Left colon (tissue), 2 donors: ENCODE measurements at regions not wholly inside any gene's neighbourhood (a gene's known extent, or its start where the extent isn't known, plus 50 kb on each side); places are given as distances from the start of the nearest gene placed in this dataset.

Source experiments
- ATAC-seq: fragments of 200-7000 bp; cut with Tn5 transposase; one replicate; pipeline ENCODE4 v1.9.1; 2020; ENCODE audit warnings: mild to moderate bottlenecking, moderate library complexity
- DNase-seq, 2 donors: peaks; one replicate each; pipeline ENCODE4 v3.0.0-alpha.2; 2020
- intact Hi-C, 2 donors: fragments of 100-400 bp; cut with DNase I in 1 of 2; cut with micrococcal nuclease in 1 of 2; formaldehyde crosslinking; loops; one replicate each; pipeline versions ENCODE4 v1.11.2 to v1.14.0; 2022; cut with DNase I, micrococcal nuclease
- donor health status: DM: no; HTN: no; CAD: no.
- donor health status: DM: yes; HTN: yes; CAD: no.

DNA sequence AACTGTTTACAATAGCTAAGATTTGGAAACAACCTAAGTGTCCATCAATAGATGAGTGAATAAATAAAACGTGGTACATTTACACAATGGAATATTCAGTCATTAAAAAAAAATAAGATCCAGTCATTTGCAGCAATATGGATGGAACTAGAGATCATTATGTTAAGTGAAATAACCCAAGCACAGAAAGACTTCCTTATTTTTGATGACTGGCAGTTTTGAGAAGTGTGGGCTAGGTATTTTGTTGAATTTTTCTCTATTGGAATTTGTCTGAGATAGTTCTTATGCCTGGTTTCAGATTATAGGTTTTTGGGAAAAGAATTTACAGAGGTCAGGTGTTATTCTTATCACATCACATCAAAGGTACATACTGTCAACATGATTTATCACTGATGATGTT lies 293.8 kb upstream of the ARSJ start:
- DNase-seq (no peak), ATAC-seq (no peak)
- intact Hi-C loops, result no loop called here

DNA sequence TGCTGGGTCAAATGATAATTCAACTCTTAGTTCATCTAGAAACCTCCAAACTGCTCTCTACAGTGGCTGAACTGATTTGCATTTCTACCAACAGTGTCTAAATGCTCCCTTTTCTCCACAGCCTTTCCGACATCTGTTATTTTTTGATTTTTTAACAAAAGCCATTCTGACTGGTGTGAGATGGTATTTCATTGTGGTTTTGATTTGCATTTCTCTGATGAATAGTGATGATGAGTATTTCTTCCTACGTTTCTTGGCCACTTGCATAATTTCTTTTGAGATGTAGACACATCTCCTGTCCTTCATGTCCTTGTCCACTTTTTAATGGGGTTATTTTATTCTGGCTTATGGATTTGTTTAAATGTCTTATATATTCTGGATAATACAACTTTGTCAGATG lies 298.2 kb upstream of the ARSJ start:
- DNase-seq, result no peak
- no peak for ATAC-seq
- intact Hi-C loops, result no loop called here

DNA sequence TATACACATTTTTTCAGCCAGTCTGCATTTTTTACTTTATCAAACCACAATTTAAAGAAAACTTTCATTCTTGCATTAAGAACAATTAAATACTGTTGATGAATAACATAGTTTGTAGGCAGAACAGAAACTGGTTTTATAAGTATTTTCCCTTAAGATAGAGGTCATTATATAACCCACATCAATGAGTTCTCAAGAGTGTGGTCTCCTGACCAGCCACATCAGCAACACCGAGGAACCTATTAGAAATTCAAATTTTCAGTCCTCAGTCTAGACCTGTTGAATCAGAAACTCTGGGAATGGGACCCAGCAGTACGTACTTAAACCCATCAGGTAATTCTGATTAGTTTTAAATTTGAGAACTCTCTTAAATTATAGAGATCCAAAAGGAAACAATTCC lies 299.6 kb upstream of the ARSJ start:
- intact Hi-C loops, result no loop called here
- ATAC-seq, result no peak
- DNase-seq, result no peak

DNA sequence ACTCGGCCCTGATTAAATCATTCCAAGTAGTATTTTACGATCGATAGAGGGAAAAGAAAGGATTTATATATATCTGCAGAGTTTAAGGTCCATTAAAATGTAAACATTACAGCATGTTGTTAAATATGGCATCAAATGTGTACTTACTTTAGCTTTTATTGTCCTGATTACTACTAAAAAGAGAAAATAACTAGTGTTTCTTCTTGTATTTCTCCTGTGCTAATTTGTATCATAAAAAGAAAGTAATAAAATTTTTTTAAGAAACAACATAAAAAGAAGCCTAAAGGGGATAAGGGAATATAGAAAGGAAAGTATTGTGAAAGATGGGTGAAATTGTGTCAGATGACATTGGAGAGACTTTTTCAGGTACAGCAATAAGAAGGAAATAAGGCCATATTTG lies 300.3 kb upstream of the ARSJ start:
- intact Hi-C loops, result no loop called here
- DNase-seq, result no peak
- ATAC-seq, result peak; percentile 54

DNA sequence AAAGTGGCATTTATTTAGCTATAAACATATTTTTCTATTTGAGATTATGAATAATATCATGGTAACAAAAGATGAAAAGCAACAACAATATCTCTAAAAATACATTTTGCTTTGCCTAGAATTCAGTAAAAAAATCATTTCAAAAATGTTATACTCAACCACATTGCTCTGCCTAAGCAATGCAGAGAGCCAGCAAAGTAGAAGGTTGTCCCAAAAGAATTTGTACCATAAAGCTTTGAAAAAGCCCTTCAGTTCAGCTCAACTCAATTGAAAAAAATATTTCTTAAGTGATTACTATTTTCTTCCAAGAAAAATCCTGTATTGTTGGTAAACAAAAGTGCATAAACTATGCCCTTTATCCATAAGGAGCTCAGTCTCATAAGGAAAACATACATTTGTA lies 301.2 kb upstream of the ARSJ start:
- intact Hi-C loops, result no loop called here
- no peak for ATAC-seq
- DNase-seq, result no peak

DNA sequence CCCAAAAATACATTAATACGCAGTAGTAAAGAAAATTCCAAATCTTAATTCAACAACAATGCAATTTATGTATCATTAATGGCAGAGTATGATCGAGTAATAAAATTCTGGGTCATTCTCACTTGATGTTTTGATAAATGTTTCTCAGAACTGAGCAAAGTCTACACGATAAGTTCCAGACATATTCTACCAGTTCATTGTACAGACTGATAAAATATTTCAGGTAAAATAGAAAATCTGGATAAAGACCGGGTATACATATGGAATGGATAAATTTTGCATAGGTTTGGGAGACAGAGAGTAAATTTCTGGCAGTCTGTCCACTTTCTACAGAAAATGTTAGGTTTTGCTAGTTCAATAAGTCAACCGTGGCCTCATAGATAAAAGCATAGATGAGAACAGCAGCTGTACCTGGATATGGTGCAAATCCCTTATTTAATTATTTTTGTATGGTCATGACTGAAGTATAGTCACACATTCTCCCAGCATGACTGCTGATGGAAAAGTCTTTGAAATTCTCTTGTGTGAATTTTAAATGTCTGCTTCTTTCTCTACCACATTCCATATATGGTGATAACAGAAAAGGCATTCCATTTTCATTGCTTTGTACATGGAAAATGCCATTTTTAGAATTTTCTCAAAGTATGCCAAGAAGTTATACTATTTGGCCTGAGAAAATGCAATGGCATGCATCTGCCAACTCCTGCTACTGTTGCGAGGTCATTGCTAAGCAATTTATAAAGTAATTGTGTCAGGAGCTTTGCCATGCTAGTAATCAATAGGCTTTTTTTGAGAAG lies 301.9 kb upstream of the ARSJ start:
- ATAC-seq (no peak), DNase-seq (no peak)
- intact Hi-C loops, result no loop called here

DNA sequence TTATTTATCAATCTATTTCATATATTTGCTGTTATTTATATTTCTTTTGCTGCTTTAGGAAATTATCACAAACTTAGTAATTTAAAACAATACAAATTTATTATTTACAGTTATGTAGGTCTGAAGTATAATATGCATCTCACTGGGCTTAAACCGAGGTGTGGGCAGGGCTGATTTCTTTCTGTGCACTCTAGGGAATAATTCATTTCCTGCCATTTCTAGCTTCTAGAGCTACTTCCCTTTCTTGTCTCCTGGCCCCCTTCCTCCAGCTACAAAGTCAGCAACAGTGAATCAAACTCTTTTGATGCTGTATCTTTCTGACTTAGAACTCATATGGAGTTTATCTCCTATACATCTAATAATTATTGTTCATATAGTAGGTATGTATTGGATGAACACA lies 303.5 kb upstream of the ARSJ start:
- intact Hi-C loops, result no loop called here
- ATAC-seq, result no peak

DNA sequence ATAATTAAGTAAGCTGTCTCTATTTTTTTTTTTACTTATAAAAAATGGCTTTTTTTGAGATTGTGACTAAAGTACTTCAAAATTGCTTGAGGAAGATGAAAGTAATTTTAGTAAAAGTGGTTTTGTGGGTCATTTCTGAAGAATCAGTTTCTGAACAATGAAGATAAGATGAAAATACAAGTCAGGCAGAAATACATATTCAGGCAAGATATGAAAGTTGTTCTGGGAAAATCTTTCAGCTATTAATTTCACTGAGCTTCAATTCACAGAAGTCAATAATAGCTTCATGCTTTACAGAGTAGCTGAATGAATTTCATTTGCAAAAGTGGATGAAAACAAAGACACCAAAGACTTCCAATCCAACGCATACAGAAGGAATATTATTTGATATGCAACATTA lies 305.2 kb upstream of the ARSJ start:
- DNase-seq, result no peak
- no peak for ATAC-seq
- intact Hi-C loops, result no loop called here

More for the DNA sequence above, 303.5 kb upstream of the ARSJ start:
- no peak for DNase-seq

DNA sequence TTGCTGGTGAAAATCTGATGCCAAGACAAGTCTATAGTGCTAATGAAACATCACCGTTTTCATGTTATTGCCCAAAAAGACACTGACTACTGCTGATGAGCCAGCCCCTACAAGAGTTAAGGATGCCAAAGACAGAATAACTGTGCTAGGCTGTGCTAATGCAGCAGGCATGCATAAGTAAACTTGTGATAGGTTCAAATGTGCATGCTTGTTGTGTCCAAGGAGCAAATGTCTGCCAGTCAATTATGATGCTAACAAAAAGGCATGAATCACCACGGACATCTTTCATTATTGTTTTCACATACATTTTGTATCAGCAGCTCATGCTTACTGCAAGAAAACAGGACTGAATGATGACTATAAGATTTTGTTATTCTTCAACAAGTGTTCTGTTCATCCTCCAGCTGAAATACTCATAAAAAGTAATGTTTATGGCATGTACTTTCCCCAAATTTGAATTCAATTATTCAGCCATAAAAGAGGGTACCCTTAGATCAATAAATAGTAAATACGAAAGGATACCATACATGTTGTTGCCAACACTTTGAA lies 306.9 kb upstream of the ARSJ start:
- intact Hi-C loops, result no loop called here
- no peak for DNase-seq
- no peak for ATAC-seq

DNA sequence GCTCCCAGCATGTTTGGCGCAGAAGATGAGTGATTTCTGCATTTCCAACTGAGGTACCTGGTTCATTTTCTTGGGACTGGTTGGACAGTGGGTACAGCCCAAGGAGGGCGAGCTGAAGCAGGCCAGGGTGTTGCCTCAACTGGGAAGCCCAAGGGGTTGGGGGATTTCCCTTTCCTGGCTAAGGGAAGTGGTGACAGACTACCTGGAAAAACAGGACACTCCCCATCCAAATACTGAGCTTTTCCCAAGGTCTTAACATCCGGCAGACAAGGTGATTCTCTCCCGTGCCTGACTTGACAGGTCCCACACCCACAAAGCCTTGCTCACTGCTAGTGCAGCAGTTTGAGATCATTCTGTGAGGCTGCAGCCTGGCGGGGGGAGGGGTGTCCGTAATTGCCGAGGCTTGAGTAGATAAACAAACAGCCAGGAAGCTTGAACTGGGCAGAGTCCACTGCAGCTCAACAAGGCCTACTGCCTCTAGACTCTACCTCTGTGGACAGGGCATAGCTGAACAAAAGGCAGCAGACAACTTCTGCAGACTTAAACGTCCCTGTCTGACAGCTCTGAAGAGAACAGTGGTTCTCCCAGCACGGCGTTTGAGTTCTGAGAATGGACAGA lies 307.7 kb upstream of the ARSJ start:
- peak; percentile 97 for ATAC-seq
- intact Hi-C loops, result no loop called here
- DNase-seq, result peak; percentile 70 to 74

DNA sequence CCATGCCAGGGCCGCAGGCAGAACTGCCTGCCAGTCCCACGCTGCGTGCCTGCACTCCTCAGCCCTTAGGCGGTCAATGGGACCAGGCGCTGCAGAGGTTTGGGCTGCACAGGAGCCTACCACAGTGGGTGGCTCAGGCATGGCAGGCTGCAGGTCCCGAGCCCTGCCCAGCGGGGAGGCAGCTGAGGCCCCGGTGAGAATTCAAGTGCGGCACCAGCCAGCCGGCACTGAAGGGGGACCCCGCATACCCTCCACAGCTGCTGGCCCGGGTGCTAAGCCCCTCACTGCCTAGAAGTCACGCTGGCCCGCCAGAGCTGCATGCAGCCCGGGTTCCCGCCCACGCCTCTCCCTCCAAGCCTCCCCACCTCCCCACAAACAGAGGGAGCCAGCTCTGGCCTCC lies 302.5 kb upstream of the UGT8 start:
- intact Hi-C loops, result no loop called here
- no peak for ATAC-seq
- DNase-seq, result no peak

DNA sequence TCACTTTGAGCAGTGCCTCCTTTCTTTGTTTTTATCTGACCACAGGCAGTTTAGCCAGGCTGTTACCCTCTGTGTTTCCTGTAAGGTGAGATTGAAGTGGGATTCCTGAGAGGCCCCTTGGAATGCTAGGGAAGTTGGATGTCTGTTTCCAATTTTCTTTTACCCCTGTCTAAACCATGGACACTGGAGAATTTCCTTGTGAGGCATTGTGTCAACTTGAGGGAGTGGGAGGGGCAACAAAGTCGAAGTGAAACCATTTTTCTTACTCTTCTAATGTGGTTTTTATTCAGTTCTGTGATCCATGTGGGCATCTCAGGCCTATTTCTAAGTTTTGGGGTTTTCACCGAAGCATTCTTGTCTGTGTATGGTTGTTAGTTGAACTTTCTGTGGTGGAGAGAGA lies 296.1 kb upstream of the UGT8 start:
- intact Hi-C loops, result no loop called here
- DNase-seq (no peak), ATAC-seq (no peak)

DNA sequence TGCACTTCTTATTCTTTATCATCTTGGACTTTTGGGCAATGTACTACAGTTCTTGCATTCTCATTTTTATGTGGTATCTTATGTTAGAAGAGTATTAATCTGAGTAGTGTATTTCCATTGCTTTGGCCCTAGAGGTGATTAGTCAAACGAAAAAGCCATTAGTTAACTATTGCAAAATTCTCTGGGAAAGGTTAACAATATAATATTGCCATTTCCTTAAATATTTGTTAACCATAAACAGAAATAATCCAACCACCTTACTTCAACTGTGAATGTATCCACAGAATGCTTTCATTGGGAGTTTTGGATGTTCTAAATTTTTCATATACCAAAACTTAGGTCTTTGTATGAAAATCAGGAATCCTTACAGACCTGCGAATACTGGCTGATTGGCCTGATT lies 294.6 kb upstream of the UGT8 start:
- intact Hi-C loops, result no loop called here
- DNase-seq, result no peak

DNA sequence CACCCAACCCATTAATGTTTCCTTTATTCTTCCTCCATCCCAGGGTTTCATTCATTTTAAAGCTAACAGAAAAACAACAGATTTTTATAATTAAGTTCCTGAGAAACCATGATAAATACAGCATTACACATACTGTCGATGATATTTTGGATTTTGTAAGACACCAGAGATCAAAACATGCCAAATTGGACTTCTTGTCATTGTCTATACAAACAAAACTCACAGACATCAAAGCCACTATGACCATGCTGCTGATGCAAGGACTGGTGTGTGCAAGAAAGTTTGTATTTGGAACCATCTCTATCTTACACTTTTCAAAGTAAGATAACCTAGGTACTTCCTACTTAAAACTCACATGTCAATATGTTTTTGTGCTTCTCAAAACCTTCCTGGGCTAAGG lies 294.0 kb upstream of the UGT8 start:
- DNase-seq, result no peak
- ATAC-seq, result no peak

More for the DNA sequence above, 294.6 kb upstream of the UGT8 start:
- no peak for ATAC-seq

DNA sequence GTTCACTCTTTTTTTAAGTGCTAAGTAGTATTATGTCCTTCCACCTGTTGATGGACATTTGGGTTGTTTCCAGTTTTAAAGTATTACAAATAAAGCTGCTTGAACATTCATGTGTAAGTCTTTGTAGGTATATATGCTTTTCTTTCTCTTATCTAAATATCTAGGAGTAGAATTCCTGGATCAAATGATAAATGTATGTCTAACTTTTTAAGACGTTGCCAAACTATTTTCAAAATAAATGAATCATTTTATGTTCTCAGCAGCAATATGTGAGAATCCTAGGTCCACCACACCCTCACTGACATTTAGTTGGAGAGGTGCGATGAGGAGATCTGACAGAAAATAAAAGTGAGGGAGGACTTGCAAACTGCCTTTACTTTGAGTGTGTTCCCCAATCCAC lies 291.7 kb upstream of the UGT8 start:
- DNase-seq (no peak), ATAC-seq (no peak)
- intact Hi-C loops, result no loop called here

More for the DNA sequence above, 294.0 kb upstream of the UGT8 start:
- intact Hi-C loops, result no loop called here

DNA sequence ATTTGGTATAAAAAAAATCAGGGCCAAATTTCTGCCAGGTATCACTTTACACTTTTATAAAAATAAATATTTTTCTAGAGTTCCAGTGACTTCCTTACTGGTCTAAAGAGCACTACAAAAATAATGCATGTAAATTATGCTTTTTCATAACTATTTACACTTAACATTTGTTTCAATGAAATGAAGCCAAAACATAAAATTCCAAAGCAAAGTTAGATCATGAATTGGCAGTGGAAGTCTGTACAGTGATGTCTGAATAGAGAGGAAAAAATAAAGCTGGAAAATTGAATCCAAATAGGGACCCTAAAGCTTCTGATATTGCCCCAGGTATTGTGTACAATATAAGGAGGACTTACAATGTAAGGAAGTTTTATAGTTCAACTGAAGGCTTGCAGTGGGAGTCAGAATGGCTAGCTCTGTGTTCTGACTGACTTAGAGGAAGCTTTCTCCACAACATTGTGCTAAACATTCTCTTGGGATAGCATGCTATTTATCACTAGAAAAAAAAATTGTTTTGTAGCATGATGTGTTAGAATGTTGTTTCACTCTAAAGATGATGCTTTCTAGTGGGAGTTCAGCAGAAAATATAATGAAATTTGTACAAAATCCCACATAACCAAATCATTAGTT lies 288.2 kb upstream of the UGT8 start:
- intact Hi-C loops, result no loop called here
- ATAC-seq, result no peak
- DNase-seq, result no peak

DNA sequence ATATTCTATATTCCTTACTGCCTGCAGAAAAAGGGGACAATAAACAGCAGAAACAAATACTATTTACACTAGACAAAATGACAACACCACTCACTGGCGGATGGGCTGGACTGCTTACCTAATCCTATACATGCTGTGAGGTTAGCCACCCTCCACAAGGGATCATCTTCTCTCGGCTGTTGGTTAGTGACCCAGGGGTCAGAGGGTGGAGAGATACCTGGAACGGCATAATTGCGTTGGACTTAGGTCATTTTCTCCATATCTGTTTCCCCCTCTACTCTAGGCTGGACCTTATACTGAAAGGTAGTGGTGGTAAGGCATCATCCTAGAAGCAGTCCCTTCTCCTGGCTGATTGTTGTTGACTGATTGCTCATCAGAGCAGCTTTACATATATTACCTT lies 286.8 kb upstream of the UGT8 start:
- no peak for DNase-seq
- intact Hi-C loops, result no loop called here
- ATAC-seq, result no peak

DNA sequence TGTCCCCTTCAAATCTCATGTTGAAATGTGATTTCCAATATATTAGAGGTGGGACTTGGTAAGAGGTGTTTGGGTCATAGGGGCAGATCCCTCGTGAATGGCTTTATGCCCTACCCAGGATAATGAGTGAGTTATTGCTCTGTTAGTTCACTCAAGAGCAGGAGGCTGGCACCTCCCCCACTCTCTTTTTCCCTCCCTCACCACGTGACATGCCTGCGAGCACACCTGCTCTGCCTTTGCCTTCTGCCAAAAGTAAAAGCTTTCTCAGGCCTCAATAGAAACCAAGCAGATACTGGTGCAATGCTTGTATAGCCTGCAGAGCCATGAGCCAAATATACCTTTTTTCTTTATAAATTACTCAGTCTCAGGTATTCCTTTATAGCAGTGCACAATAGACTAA lies 286.3 kb upstream of the UGT8 start:
- peak; percentile 80 for ATAC-seq
- intact Hi-C loops, result no loop called here
- peak in 1 of 2 donors; percentile 27 for DNase-seq

DNA sequence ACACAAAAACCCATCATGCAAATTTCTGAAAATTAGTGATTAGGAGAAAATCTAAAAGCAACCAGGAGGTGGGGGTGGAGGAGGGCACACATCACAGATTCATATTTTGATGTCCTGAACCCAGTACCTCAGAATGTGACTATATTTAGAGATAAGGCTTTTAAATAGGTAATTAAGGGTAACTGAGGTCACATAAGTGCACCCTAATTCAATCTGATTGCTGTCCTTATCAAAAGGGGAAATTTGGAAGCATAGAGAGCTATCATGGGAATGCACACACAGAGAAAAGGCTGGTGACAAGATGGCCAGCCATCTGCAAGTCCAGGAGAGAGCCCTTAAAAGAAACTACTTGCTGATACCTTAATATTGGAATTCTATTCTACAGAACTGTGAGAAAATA lies 281.8 kb upstream of the UGT8 start:
- intact Hi-C loops, result no loop called here
- no peak for ATAC-seq
- DNase-seq, result no peak

DNA sequence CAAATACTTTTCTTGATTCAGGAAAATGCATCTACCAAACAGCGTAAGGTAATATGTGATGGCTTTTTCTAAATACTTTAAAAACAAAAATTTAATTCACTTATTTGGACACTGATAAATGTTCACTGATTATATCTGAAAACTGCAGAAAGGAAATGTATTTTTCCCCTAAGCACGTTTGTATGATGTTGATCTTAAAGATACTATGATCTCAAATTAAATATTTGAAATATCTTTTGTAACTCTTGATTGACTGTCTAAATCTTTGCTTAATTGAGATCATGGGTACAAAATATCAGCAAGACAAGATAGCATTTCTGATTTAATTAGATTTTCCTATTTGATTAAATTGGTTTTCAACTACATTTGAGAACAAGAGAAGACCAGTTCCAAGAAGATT lies 281.0 kb upstream of the UGT8 start:
- no peak for DNase-seq
- intact Hi-C loops, result no loop called here
- no peak for ATAC-seq
